ENCODE measurements at regions not wholly inside any gene's neighbourhood (a gene's known extent, or its start where the extent isn't known, plus 50 kb on each side); places are given as distances from the start of the nearest gene placed in this dataset.

GRCh38 chr6:26205625-26206574, 118.7 kb downstream of the HFE start:
- no peak for DNase-seq
- CTCF ChIA-PET = interaction anchor here (1.0 to 1.6 kb wide), 3 partner anchors 8 to 48 kb away, joined by 3 to 13 read pairs (median 3); a partner anchor contains a TSS
- H3K27me3 Mint-ChIP-seq = no peaks in the 10 kb centered on the region
- H3K4me1 Mint-ChIP-seq (ENCODE audit: low read depth) = peaks cover 13% of the 10 kb centered on the region
- TF ChIP-seq, protein P1, sequence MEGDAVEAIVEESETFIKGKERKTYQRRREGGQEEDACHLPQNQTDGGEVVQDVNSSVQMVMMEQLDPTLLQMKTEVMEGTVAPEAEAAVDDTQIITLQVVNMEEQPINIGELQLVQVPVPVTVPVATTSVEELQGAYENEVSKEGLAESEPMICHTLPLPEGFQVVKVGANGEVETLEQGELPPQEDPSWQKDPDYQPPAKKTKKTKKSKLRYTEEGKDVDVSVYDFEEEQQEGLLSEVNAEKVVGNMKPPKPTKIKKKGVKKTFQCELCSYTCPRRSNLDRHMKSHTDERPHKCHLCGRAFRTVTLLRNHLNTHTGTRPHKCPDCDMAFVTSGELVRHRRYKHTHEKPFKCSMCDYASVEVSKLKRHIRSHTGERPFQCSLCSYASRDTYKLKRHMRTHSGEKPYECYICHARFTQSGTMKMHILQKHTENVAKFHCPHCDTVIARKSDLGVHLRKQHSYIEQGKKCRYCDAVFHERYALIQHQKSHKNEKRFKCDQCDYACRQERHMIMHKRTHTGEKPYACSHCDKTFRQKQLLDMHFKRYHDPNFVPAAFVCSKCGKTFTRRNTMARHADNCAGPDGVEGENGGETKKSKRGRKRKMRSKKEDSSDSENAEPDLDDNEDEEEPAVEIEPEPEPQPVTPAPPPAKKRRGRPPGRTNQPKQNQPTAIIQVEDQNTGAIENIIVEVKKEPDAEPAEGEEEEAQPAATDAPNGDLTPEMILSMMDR (IDR thresholded peaks at IDR 0.05) = no peak
- ATAC-seq = no peak
- no peaks in the 10 kb centered on the region for H3K9me3 Mint-ChIP-seq
- H3K36me3 Mint-ChIP-seq (ENCODE audit: low read depth) = peaks cover 4% of the 10 kb centered on the region
- H3K27ac Mint-ChIP-seq = no peak overlapping the region
- POLR2A ChIA-PET = interaction anchor here (0.5 to 27.2 kb wide), 28 partner anchors 9 to 1608 kb away, joined by 3 to 883 read pairs (median 8); partner anchors contain the start of gene HFE
- H3K4me3 Mint-ChIP-seq = no peak overlapping the region
- intact Hi-C loops (cut with micrococcal nuclease) = loop anchor here (1.0 kb wide), 1 partner anchor 10 kb away; a partner anchor contains a TSS

DNA sequence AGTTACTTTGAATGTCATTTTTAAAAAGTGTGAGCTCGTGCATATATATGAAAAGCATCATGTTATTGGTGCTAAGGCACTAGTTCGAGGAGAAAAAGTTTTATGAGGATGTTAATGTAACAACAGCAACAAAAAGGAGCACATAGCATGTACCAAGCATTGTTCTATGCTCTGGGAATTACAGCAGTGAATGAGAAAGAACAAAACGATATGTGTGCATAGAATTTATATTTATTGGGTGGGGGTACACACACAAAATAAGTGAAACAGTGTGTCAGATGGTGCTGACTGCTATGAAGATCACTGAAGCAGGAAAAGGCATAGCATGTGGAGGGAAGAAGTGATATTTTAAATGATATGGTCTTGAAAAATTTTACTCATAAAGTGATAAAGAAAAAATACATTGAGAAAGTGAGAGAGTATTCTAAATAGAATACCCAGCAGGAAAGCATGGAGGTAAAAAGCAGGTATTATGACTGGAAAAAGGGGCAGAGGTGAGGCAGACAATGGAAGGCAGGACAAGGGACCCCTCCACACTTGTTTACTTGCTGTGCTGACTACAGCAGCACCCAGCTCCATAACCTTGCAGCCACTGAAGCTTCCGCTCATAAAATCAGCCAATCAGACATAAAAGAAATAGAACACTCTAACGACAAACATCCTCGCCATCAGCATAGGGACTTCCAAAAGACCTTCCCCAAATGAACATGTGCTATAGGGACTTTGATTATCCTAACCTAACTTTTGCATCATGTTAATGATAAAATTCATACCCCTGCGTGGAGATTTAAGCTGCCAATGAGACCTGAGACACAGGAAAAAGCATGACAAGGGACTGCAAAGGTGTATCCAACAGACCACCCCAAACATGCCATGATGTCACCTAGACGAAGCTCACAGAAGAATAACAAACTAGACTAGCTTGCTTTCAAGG, 119.9 kb downstream of the HFE start:
- ATAC-seq = no peak
- TF ChIP-seq, protein P1 (IDR thresholded peaks at IDR 0.05) = no peak
- DNase-seq = no peak
- ChIA-PET CTCF (interaction anchor here (1.2 kb wide), 1 partner anchor 10 kb away, joined by 3 read pairs; a partner anchor contains a TSS), POLR2A (interaction anchor here (0.6 to 27.2 kb wide), 13 partner anchors 8 to 81 kb away, joined by 3 to 883 read pairs (median 8); a partner anchor contains a TSS)
- H3K4me3 Mint-ChIP-seq = no peak overlapping the region
- no peaks in the 10 kb centered on the region for H3K27me3 Mint-ChIP-seq
- peaks cover 11% of the 10 kb centered on the region for H3K4me1 Mint-ChIP-seq (ENCODE audit: low read depth)
- peaks cover 4% of the 10 kb centered on the region for H3K36me3 Mint-ChIP-seq (ENCODE audit: low read depth)
- H3K9me3 Mint-ChIP-seq = no peaks in the 10 kb centered on the region
- intact Hi-C loops (cut with micrococcal nuclease) = no loop called here
- no peak overlapping the region for H3K27ac Mint-ChIP-seq

DNA sequence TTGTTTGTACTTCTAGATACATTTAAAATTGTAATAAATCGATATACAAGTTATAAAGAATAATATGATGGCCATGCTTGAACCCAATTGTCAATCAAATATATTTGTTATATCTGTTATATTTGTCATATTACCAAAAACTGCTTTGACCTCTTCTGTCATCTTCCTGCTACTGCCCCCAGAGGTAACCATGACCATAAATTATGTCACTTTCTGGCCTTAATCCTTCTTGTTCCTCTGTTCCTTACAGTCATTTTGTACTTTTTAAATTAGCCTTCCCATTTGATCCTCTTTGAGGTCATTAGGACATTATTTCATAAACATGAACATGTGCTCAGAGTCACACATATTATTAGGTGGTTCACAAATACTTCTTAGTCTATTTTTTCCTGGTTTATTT, 124.7 kb downstream of the HFE start:
- Mint-ChIP-seq H3K9me3 (no peaks in the 10 kb centered on the region), H3K4me3 (no peak overlapping the region), H3K27me3 (no peaks in the 10 kb centered on the region), H3K4me1 (ENCODE audit: low read depth) (peaks cover 12% of the 10 kb centered on the region), H3K27ac (no peak overlapping the region), H3K36me3 (ENCODE audit: low read depth) (no peaks in the 10 kb centered on the region)
- POLR2A ChIA-PET = interaction anchor here (6.0 to 27.2 kb wide), 2 partner anchors 6 to 20 kb away, joined by 261 to 883 read pairs; a partner anchor contains a TSS
- CTCF ChIA-PET = no interaction called here
- intact Hi-C loops (cut with micrococcal nuclease) = no loop called here
- TF ChIP-seq, protein P1 (IDR thresholded peaks at IDR 0.05) = no peak
- ATAC-seq = no peak
- DNase-seq = no peak

- H3K9me3 Mint-ChIP-seq = no peaks in the 10 kb centered on the region
- H3K27ac Mint-ChIP-seq = no peak overlapping the region
- ChIA-PET POLR2A (interaction anchor here (0.6 to 27.2 kb wide), 12 partner anchors 8 to 1617 kb away, joined by 3 to 883 read pairs (median 60); a partner anchor contains a TSS), CTCF (interaction anchor here (0.9 to 1.6 kb wide), 2 partner anchors 8 to 44 kb away, joined by 3 to 4 read pairs; no protein-coding TSS in a partner anchor)
- H3K4me3 Mint-ChIP-seq = no peak overlapping the region
- no peaks in the 10 kb centered on the region for H3K36me3 Mint-ChIP-seq (ENCODE audit: low read depth)
- no peaks in the 10 kb centered on the region for H3K27me3 Mint-ChIP-seq
- ATAC-seq (no peak), DNase-seq (no peak)
- TF ChIP-seq, protein P1 (IDR thresholded peaks at IDR 0.05) = no peak
- intact Hi-C loops (cut with micrococcal nuclease) = no loop called here
- peaks cover 12% of the 10 kb centered on the region for H3K4me1 Mint-ChIP-seq (ENCODE audit: low read depth)
These were observed 126.3 kb downstream of the HFE start for GRCh38 chr6:26213334-26214075.

All from activated CD8-positive, alpha-beta T cell treated with anti-CD3 and anti-CD28 coated beads for 36 hours (primary cell).